Peyer's patch (tissue), 4 donors: ENCODE measurements at regions not wholly inside any gene's neighbourhood (a gene's known extent, or its start where the extent isn't known, plus 50 kb on each side); places are given as distances from the start of the nearest gene placed in this dataset.

ENCODE experiments used
- POLR2A ChIP-seq, 2 donors: fragments of 450-650 bp; IDR thresholded peaks; one replicate each; pipeline ENCODE4 v1.5.1; 2017; ENCODE audit warnings: antibody characterized with exemption in 2 of 2, mild to moderate bottlenecking in 2 of 2, moderate library complexity in 2 of 2
- TF ChIP-seq, protein P1 (sequence below), 6 experiments: fragments of 450-650 bp in 4 of 6; fragments of 200-600 bp in 2 of 6; sonication (generic) in 1 of 6; IDR thresholded peaks; one replicate each; pipeline ENCODE4 v1.5.1; 2017 to 2019; ENCODE audit warnings: antibody characterized with exemption in 6 of 6, mild to moderate bottlenecking in 3 of 6, moderate library complexity in 1 of 6

GRCh38 chr3:28150465-28151206, 90.8 kb upstream of the CMC1 start:
- TF ChIP-seq, protein P1, sequence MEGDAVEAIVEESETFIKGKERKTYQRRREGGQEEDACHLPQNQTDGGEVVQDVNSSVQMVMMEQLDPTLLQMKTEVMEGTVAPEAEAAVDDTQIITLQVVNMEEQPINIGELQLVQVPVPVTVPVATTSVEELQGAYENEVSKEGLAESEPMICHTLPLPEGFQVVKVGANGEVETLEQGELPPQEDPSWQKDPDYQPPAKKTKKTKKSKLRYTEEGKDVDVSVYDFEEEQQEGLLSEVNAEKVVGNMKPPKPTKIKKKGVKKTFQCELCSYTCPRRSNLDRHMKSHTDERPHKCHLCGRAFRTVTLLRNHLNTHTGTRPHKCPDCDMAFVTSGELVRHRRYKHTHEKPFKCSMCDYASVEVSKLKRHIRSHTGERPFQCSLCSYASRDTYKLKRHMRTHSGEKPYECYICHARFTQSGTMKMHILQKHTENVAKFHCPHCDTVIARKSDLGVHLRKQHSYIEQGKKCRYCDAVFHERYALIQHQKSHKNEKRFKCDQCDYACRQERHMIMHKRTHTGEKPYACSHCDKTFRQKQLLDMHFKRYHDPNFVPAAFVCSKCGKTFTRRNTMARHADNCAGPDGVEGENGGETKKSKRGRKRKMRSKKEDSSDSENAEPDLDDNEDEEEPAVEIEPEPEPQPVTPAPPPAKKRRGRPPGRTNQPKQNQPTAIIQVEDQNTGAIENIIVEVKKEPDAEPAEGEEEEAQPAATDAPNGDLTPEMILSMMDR (IDR thresholded peaks at IDR 0.05): no peak
- no peak for TF ChIP-seq POLR2A (IDR thresholded peaks at IDR 0.05)
